ENCODE measurements at regions not wholly inside any gene's neighbourhood (a gene's known extent, or its start where the extent isn't known, plus 50 kb on each side); places are given as distances from the start of the nearest gene placed in this dataset.
A peak's percentile ranks its signal among the peaks of the same experiment; 100 is the strongest.

DNA sequence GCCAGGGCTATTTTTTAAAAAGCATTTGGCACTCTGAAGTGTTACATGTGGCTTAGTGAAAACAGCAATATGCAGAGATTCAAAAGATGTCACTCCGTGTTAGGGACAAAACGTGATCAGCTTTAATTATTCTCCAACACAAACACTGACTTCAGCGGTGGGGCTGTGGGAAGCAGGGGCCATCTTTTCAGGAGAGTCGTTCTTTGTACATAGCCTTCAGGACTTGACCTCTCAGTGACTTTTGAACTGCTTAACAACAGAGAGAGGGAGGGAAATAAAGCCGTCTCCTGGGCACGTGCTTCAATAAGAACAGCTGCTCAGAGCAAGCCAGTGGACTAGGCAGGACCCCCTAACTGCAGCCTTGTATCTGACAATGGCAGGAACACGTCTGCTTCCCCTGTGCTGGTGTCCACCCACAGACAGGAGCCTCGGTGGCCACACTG is 95.0 kb upstream of the HDAC4 start:
- Histone ChIP-seq H4K20me1 (ENCODE audit: insufficient read depth, low read length) (no peaks in the 10 kb centered on the region), H3K36me3 (replicated peaks in 1 of 2; ENCODE audit: control insufficient read depth in 1 of 2, insufficient read depth in 2 of 2, low read length in 2 of 2) (no peaks in the 10 kb centered on the region), H3K27me3 (ENCODE audit: control insufficient read depth in 2 of 2, insufficient read depth in 2 of 2, low read length in 2 of 2) (no peaks in the 10 kb centered on the region), H3K4me2 (replicated peaks; ENCODE audit: extremely low read depth, low read length, poor library complexity, severe bottlenecking) (no peak overlapping the region), H3K79me2 (ENCODE audit: insufficient read depth, low read length) (no peaks in the 10 kb centered on the region), H3K9me3 (replicated peaks in 1 of 2; ENCODE audit: control insufficient read depth in 1 of 2, insufficient read depth in 1 of 2, low read length in 2 of 2) (peaks cover 0 to 8% of the 10 kb centered on the region in 2 donors), H3K4me1 (ENCODE audit: control insufficient read depth in 1 of 2, insufficient read depth in 2 of 2, low read length in 2 of 2) (peaks cover 30 to 39% of the 10 kb centered on the region in 2 donors), H3K9ac (ENCODE audit: insufficient read depth, low read length, poor library complexity, severe bottlenecking) (no peak overlapping the region), H2AFZ (ENCODE audit: insufficient read depth, low read depth, low read length, poor library complexity, severe bottlenecking) (no peak overlapping the region), H3K4me3 (replicated peaks in 1 of 3; ENCODE audit: low read depth in 2 of 3, low read length in 3 of 3) (no peak overlapping the region), H3K27ac (ENCODE audit: low read depth in 1 of 2, low read length in 2 of 2) (no peak overlapping the region)
- no peak overlapping the region for H3K27ac Mint-ChIP-seq
- no peak overlapping the region for H3K4me3 Mint-ChIP-seq
- intact Hi-C loops (cut with micrococcal nuclease), result no loop called here
- peaks cover 40% of the 10 kb centered on the region for H3K4me1 Mint-ChIP-seq
- H3K9me3 Mint-ChIP-seq, result peaks cover 1 to 9% (median 9%) of the 10 kb centered on the region in 7 donors
- peaks cover 5 to 6% (median 6%) of the 10 kb centered on the region in 3 donors for H3K27me3 Mint-ChIP-seq (ENCODE audit: low read depth in 3 of 3)
- peaks cover 5 to 11% of the 10 kb centered on the region in 2 donors for H3K36me3 Mint-ChIP-seq
- WGBS (ENCODE audit: insufficient coverage), result 44% methylated on average over 3 of the region's 8 CpGs
- TF ChIP-seq CTCF (IDR thresholded peaks at IDR 0.05), result no peak
- no peak for DNase-seq

- Histone ChIP-seq H2AFZ (ENCODE audit: insufficient read depth, low read depth, low read length, poor library complexity, severe bottlenecking) (no peak overlapping the region), H3K9ac (ENCODE audit: insufficient read depth, low read length, poor library complexity, severe bottlenecking) (no peak overlapping the region), H3K36me3 (replicated peaks in 1 of 2; ENCODE audit: control insufficient read depth in 1 of 2, insufficient read depth in 2 of 2, low read length in 2 of 2) (no peaks in the 10 kb centered on the region), H3K4me2 (replicated peaks; ENCODE audit: extremely low read depth, low read length, poor library complexity, severe bottlenecking) (no peak overlapping the region), H3K27ac (ENCODE audit: low read depth in 1 of 2, low read length in 2 of 2) (no peak overlapping the region), H3K9me3 (replicated peaks in 1 of 2; ENCODE audit: control insufficient read depth in 1 of 2, insufficient read depth in 1 of 2, low read length in 2 of 2) (peaks cover 0 to 8% of the 10 kb centered on the region in 2 donors), H3K4me1 (ENCODE audit: control insufficient read depth in 1 of 2, insufficient read depth in 2 of 2, low read length in 2 of 2) (peaks cover 23 to 33% of the 10 kb centered on the region in 2 donors), H3K27me3 (ENCODE audit: control insufficient read depth in 2 of 2, insufficient read depth in 2 of 2, low read length in 2 of 2) (no peaks in the 10 kb centered on the region), H4K20me1 (ENCODE audit: insufficient read depth, low read length) (no peaks in the 10 kb centered on the region), H3K4me3 (replicated peaks in 1 of 3; ENCODE audit: low read depth in 2 of 3, low read length in 3 of 3) (no peak overlapping the region), H3K79me2 (ENCODE audit: insufficient read depth, low read length) (no peaks in the 10 kb centered on the region)
- Mint-ChIP-seq H3K4me3 (peak overlapping the region in 1 of 2 donors; percentile 27), H3K27ac (peak overlapping the region in 1 of 7 donors; percentile 43), H3K36me3 (peaks cover 5 to 11% of the 10 kb centered on the region in 2 donors), H3K9me3 (peaks cover 3 to 10% (median 9%) of the 10 kb centered on the region in 7 donors), H3K27me3 (ENCODE audit: low read depth in 3 of 3) (peaks cover 5 to 7% (median 7%) of the 10 kb centered on the region in 3 donors), H3K4me1 (peaks cover 34% of the 10 kb centered on the region)
- intact Hi-C loops (cut with micrococcal nuclease), result no loop called here
- TF ChIP-seq CTCF (IDR thresholded peaks at IDR 0.05), result no peak
- no peak for DNase-seq
- 94% methylated on average over 4 of the region's 4 CpGs for WGBS (ENCODE audit: insufficient coverage)
Observed at GRCh38 chr2:239495175-239495574, 94.4 kb upstream of the HDAC4 start.
